A549 (cell line): ENCODE measurements at regions not wholly inside any gene's neighbourhood (a gene's known extent, or its start where the extent isn't known, plus 50 kb on each side); places are given as distances from the start of the nearest gene placed in this dataset.
"Not testable (repeated sequence)": the region's sequence is repeated elsewhere in the genome, so short reads cannot be mapped to it uniquely, and the experiment has no call there.

Experiments
- ATOH8 ChIP-seq: fragments of 250-450 bp; sonication (Bioruptor Pico); IDR thresholded peaks from 2 replicates; pipeline ENCODE4 v1.5.0; 2020; ENCODE audit warnings: low read depth, mild to moderate bottlenecking, moderate library complexity
- CTCF ChIP-seq: fragments of >200 bp; sonication (Bioruptor Twin); formaldehyde crosslinking; IDR thresholded peaks from 3 replicates; pipeline ENCODE4 v1.5.1; 2016
- EP300 ChIP-seq, 2 experiments: fragments of >200 bp; sonication (Bioruptor Twin); formaldehyde crosslinking; IDR thresholded peaks; 2 replicates in 1 of 2; 3 replicates in 1 of 2; pipeline ENCODE4 v1.6.1; 2016 to 2017
- HOXB5 ChIP-seq: fragments of 250-450 bp; sonication (Bioruptor Pico); IDR thresholded peaks from 2 replicates; pipeline ENCODE4 v1.5.0; 2020; ENCODE audit warnings: mild to moderate bottlenecking, moderate library complexity
- JUNB ChIP-seq: fragments of >200 bp; sonication (Bioruptor Twin); formaldehyde crosslinking; IDR thresholded peaks from 2 replicates; pipeline ENCODE4 v1.6.1; 2016
- KDM1A ChIP-seq: fragments of 200-600 bp; sonication (generic); IDR thresholded peaks from 2 replicates; pipeline ENCODE4 v1.6.1; 2016; ENCODE audit warnings: low read depth, mild to moderate bottlenecking
- NFE2L2 ChIP-seq: fragments of 150-350 bp; conservative IDR thresholded peaks from 2 replicates; pipeline ENCODE4 v1.6.1; 2014; ENCODE audit warnings: low read length
- POLR2A ChIP-seq: IDR thresholded peaks from 2 replicates; pipeline ENCODE4 v1.6.1; 2012; ENCODE audit warnings: mild to moderate bottlenecking, low read length
- RAD21 ChIP-seq, 2 experiments: fragments of >200 bp in 1 of 2; sonication (Bioruptor Twin) in 1 of 2; formaldehyde crosslinking in 1 of 2; IDR thresholded peaks in 1 of 2; conservative IDR thresholded peaks in 1 of 2; 2 replicates in 1 of 2; 3 replicates in 1 of 2; pipeline ENCODE4 v1.6.1; 2012 to 2018; ENCODE audit warnings: inconsistent platforms in 1 of 2
- REST ChIP-seq: fragments of 200-600 bp; sonication (generic); IDR thresholded peaks from 2 replicates; pipeline ENCODE4 v1.6.1; 2016; ENCODE audit warnings: antibody characterized with exemption, mild to moderate bottlenecking, moderate library complexity
- RNF2 ChIP-seq: fragments of 200-600 bp; sonication (generic); IDR thresholded peaks from 2 replicates; pipeline ENCODE4 v1.6.1; 2016; ENCODE audit warnings: low read depth, mild to moderate bottlenecking, antibody characterized with exemption, moderate library complexity, borderline replicate concordance
- TP53 ChIP-seq: fragments of 250-450 bp; sonication (Bioruptor Pico); IDR thresholded peaks from 2 replicates; pipeline ENCODE4 v1.5.0; 2021; ENCODE audit warnings: mild to moderate bottlenecking, moderate library complexity
- TF ChIP-seq, protein P1 (sequence below): IDR thresholded peaks from 2 replicates; pipeline ENCODE4 v1.6.1; 2012; ENCODE audit warnings: low read depth, borderline replicate concordance
- TF ChIP-seq, protein P2 (sequence below): fragments of 450-650 bp; IDR thresholded peaks from 2 replicates; pipeline ENCODE4 v1.6.1; 2014; ENCODE audit warnings: antibody characterized with exemption

- not testable (repeated sequence) for TF ChIP-seq CTCF; KDM1A; NFE2L2; POLR2A; RNF2; JUNB; RAD21 (conservative IDR thresholded peaks at IDR 0.05 in 1 of 2, IDR thresholded peaks at IDR 0.05 in 1 of 2); HOXB5 (CRISPR knock-in tag); EP300 (IDR thresholded peaks at IDR 0.05); ATOH8 (CRISPR knock-in tag); TP53; REST
- TF ChIP-seq, protein P1, sequence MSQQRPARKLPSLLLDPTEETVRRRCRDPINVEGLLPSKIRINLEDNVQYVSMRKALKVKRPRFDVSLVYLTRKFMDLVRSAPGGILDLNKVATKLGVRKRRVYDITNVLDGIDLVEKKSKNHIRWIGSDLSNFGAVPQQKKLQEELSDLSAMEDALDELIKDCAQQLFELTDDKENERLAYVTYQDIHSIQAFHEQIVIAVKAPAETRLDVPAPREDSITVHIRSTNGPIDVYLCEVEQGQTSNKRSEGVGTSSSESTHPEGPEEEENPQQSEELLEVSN = not testable (repeated sequence)
- TF ChIP-seq, protein P2, sequence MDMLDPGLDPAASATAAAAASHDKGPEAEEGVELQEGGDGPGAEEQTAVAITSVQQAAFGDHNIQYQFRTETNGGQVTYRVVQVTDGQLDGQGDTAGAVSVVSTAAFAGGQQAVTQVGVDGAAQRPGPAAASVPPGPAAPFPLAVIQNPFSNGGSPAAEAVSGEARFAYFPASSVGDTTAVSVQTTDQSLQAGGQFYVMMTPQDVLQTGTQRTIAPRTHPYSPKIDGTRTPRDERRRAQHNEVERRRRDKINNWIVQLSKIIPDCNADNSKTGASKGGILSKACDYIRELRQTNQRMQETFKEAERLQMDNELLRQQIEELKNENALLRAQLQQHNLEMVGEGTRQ = not testable (repeated sequence)
Observed at GRCh38 chrX:92843920-92844319, 829.5 kb downstream of the NAP1L3 start.
